H9 (cell line): ENCODE measurements at regions not wholly inside any gene's neighbourhood (a gene's known extent, or its start where the extent isn't known, plus 50 kb on each side); places are given as distances from the start of the nearest gene placed in this dataset.

Experiments
- DNase-seq: peaks from one replicate; pipeline ENCODE4 v3.0.0-alpha.2; 2017
- H2AFZ ChIP-seq: one replicate; pipeline ENCODE4 v1.6.1; 2013; ENCODE audit warnings: mild to moderate bottlenecking, low read length, control low read depth, moderate library complexity
- H2AK5ac ChIP-seq: 2 replicates; pipeline ENCODE4 v1.6.1; 2013; ENCODE audit warnings: low read length, control low read depth, mixed read lengths; ENCODE audit not compliant: insufficient read length
- H2BK120ac ChIP-seq: one replicate; pipeline ENCODE4 v1.6.1; 2013; ENCODE audit warnings: low read depth, mild to moderate bottlenecking, low read length, control low read depth, inconsistent platforms; ENCODE audit not compliant: poor library complexity, severe bottlenecking
- H2BK12ac ChIP-seq: 2 replicates; pipeline ENCODE4 v1.6.1; 2013; ENCODE audit warnings: low read length, control low read depth, mixed read lengths, low read depth; ENCODE audit not compliant: insufficient read length
- H2BK15ac ChIP-seq: 2 replicates; pipeline ENCODE4 v1.6.1; 2013; ENCODE audit warnings: low read depth, low read length, control low read depth
- H2BK20ac ChIP-seq: one replicate; pipeline ENCODE4 v1.6.1; 2013; ENCODE audit warnings: low read depth, mild to moderate bottlenecking, low read length, control low read depth, inconsistent platforms; ENCODE audit not compliant: poor library complexity, severe bottlenecking
- H2BK5ac ChIP-seq: 2 replicates; pipeline ENCODE4 v1.6.1; 2013; ENCODE audit warnings: low read length, control low read depth, mixed read lengths; ENCODE audit not compliant: insufficient read length
- H3K14ac ChIP-seq: 2 replicates; pipeline ENCODE4 v1.6.1; 2013; ENCODE audit warnings: low read length, control low read depth; ENCODE audit not compliant: insufficient read depth
- H3K18ac ChIP-seq: 2 replicates; pipeline ENCODE4 v1.6.1; 2013; ENCODE audit warnings: low read depth, mild to moderate bottlenecking, mixed read lengths, low read length, control low read depth; ENCODE audit not compliant: insufficient read length
- H3K23ac ChIP-seq: 2 replicates; pipeline ENCODE4 v1.6.1; 2013; ENCODE audit warnings: low read length, control low read depth, mixed read lengths, low read depth; ENCODE audit not compliant: insufficient read length
- H3K23me2 ChIP-seq: 2 replicates; pipeline ENCODE4 v1.6.1; 2013; ENCODE audit warnings: low read depth, mild to moderate bottlenecking, mixed read lengths, low read length, control low read depth; ENCODE audit not compliant: insufficient read length, poor library complexity, severe bottlenecking
- H3K27ac ChIP-seq: 2 replicates; pipeline ENCODE4 v1.5.1; 2013; ENCODE audit warnings: low read length, control low read depth, mixed read lengths, low read depth; ENCODE audit not compliant: insufficient read length
- H3K27me3 ChIP-seq: 2 replicates; pipeline ENCODE4 v1.6.1; 2013; ENCODE audit warnings: low read length, control low read depth, inconsistent platforms; ENCODE audit not compliant: insufficient read depth
- H3K4ac ChIP-seq: 2 replicates; pipeline ENCODE4 v1.6.1; 2013; ENCODE audit warnings: low read depth, mild to moderate bottlenecking, control low read depth, inconsistent platforms, low read length, moderate library complexity
- H3K4me1 ChIP-seq: 2 replicates; pipeline ENCODE4 v1.6.1; 2013; ENCODE audit warnings: low read length, control low read depth, inconsistent platforms; ENCODE audit not compliant: insufficient read depth
- H3K4me2 ChIP-seq: 2 replicates; pipeline ENCODE4 v1.6.1; 2013; ENCODE audit warnings: low read length, control low read depth, mixed read lengths; ENCODE audit not compliant: insufficient read length, insufficient read depth
- H3K56ac ChIP-seq: 2 replicates; pipeline ENCODE4 v1.6.1; 2013; ENCODE audit warnings: low read depth, mild to moderate bottlenecking, mixed read lengths, low read length, control low read depth; ENCODE audit not compliant: insufficient read length
- H3K79me1 ChIP-seq: 2 replicates; pipeline ENCODE4 v1.6.1; 2013; ENCODE audit warnings: low read depth, mild to moderate bottlenecking, moderate library complexity, low read length, control low read depth, inconsistent platforms; ENCODE audit not compliant: insufficient read depth, poor library complexity, severe bottlenecking
- H3K79me2 ChIP-seq: 2 replicates; pipeline ENCODE4 v1.6.1; 2013; ENCODE audit warnings: low read length, control low read depth, inconsistent platforms; ENCODE audit not compliant: insufficient read depth
- H3K9ac ChIP-seq: 2 replicates; pipeline ENCODE4 v1.6.1; 2013; ENCODE audit warnings: low read length, control low read depth, mixed read lengths; ENCODE audit not compliant: insufficient read length; ENCODE audit errors: extremely low read depth
- H3K9me3 ChIP-seq: one replicate; pipeline ENCODE4 v1.6.1; 2013; ENCODE audit warnings: low read depth, low read length, inconsistent platforms; ENCODE audit not compliant: control insufficient read depth
- H3T11ph ChIP-seq: one replicate; pipeline ENCODE4 v1.6.1; 2013; ENCODE audit warnings: mild to moderate bottlenecking, low read length, control low read depth, inconsistent platforms
- H4K20me1 ChIP-seq: one replicate; pipeline ENCODE4 v1.6.1; 2013; ENCODE audit not compliant: control insufficient read depth, insufficient read length, insufficient read depth
- H4K5ac ChIP-seq: 2 replicates; pipeline ENCODE4 v1.6.1; 2013; ENCODE audit warnings: low read depth, mild to moderate bottlenecking, mixed read lengths, low read length, control low read depth; ENCODE audit not compliant: insufficient read length
- H4K8ac ChIP-seq: replicated peaks from 2 replicates; pipeline ENCODE4 v1.6.1; 2013; ENCODE audit warnings: low read length, control low read depth, mixed read lengths, low read depth; ENCODE audit not compliant: insufficient read length
- H4K91ac ChIP-seq: 2 replicates; pipeline ENCODE4 v1.6.1; 2013; ENCODE audit warnings: low read depth, mild to moderate bottlenecking, moderate library complexity, mixed read lengths, low read length, control low read depth; ENCODE audit not compliant: insufficient read length
- H3K27ac Mint-ChIP-seq, 3 experiments: 2 replicates in 2 of 3; 3 replicates in 1 of 3; pipeline ENCODE4 v1.8.0; 2020 to 2021; ENCODE audit warnings: mixed read lengths in 3 of 3, mild to moderate bottlenecking in 1 of 3, moderate library complexity in 1 of 3
- H3K27me3 Mint-ChIP-seq: 2 replicates; pipeline ENCODE4 v1.8.0; 2021; ENCODE audit warnings: low read depth, mild to moderate bottlenecking, moderate library complexity, mixed read lengths
- H3K36me3 Mint-ChIP-seq, 3 experiments: 2 replicates in 2 of 3; 3 replicates in 1 of 3; pipeline ENCODE4 v1.8.0; 2020 to 2021; ENCODE audit warnings: low read depth in 3 of 3, mixed read lengths in 3 of 3; ENCODE audit not compliant: insufficient read depth in 1 of 3
- H3K4me1 Mint-ChIP-seq, 2 experiments: 2 replicates each; pipeline ENCODE4 v1.8.0; 2020; ENCODE audit warnings: mixed read lengths in 2 of 2
- H3K4me3 Mint-ChIP-seq, 2 experiments: 2 replicates in 1 of 2; 3 replicates in 1 of 2; pipeline ENCODE4 v1.8.0; 2020 to 2021; ENCODE audit warnings: mild to moderate bottlenecking in 2 of 2, mixed read lengths in 2 of 2, moderate library complexity in 1 of 2
- H3K9me3 Mint-ChIP-seq, 2 experiments: 2 replicates in 1 of 2; 3 replicates in 1 of 2; pipeline ENCODE4 v1.8.0; 2020; ENCODE audit warnings: mild to moderate bottlenecking in 2 of 2, mixed read lengths in 2 of 2, moderate library complexity in 1 of 2
- CTCF ChIP-seq: fragments of 200-600 bp; sonication (generic); conservative IDR thresholded peaks from 3 replicates; pipeline ENCODE4 v1.8.0; 2021; ENCODE audit warnings: antibody characterized with exemption, mild to moderate bottlenecking
- WGBS: extraction: QIAGEN DNeasy Blood & Tissue Kit; methylation state at CpG from one replicate; pipeline ENCODE4 v1.1.7; 2013; ENCODE audit warnings: missing lambda C conversion rate, low lambda C conversion rate, mixed read lengths; ENCODE audit not compliant: insufficient read length; ENCODE audit errors: extremely low coverage; 5-methylcytosine and 5-hydroxymethylcytosine counted together

- no peak for DNase-seq
- H3K79me1 ChIP-seq, result no peaks in the 10 kb centered on the region
- H3K9me3 ChIP-seq, result no peaks in the 10 kb centered on the region
- no peak overlapping the region for H3K27ac Mint-ChIP-seq
- no peak overlapping the region for H3K18ac ChIP-seq
- no peak overlapping the region for H4K5ac ChIP-seq
- H3K27me3 Mint-ChIP-seq, result no peaks in the 10 kb centered on the region; the same call in none of the 2 replicates
- no peak overlapping the region for H2BK120ac ChIP-seq
- no peaks in the 10 kb centered on the region for H3K27me3 ChIP-seq
- no peaks in the 10 kb centered on the region for H4K20me1 ChIP-seq
- no peaks in the 10 kb centered on the region; a peak in 1 of 5 replicates for H3K9me3 Mint-ChIP-seq
- TF ChIP-seq CTCF, result no peak
- no peak overlapping the region for H3K4me2 ChIP-seq
- no peak overlapping the region for H3K23ac ChIP-seq
- no peaks in the 10 kb centered on the region for H3K79me2 ChIP-seq
- H2AK5ac ChIP-seq, result no peak overlapping the region
- no peaks in the 10 kb centered on the region for H3K4me1 ChIP-seq
- no peaks in the 10 kb centered on the region for H3K23me2 ChIP-seq
- no peak overlapping the region for H3K4ac ChIP-seq
- no peak overlapping the region for H3K4me3 Mint-ChIP-seq
- no peak overlapping the region for H3K27ac ChIP-seq
- no peak overlapping the region for H3K14ac ChIP-seq
- no peak overlapping the region for H4K8ac ChIP-seq
- H3K56ac ChIP-seq, result no peak overlapping the region
- no peak overlapping the region for H3T11ph ChIP-seq
- no peak overlapping the region for H3K9ac ChIP-seq
- no peaks in the 10 kb centered on the region for H3K4me1 Mint-ChIP-seq
- H2BK12ac ChIP-seq, result no peak overlapping the region
- WGBS, result no CpG with 5 or more reads among the region's 6 CpGs
- no peaks in the 10 kb centered on the region for H3K36me3 Mint-ChIP-seq
- no peak overlapping the region for H2BK5ac ChIP-seq
- H2BK20ac ChIP-seq, result no peak overlapping the region
- no peak overlapping the region for H2AFZ ChIP-seq
- no peak overlapping the region for H2BK15ac ChIP-seq
- no peak overlapping the region for H4K91ac ChIP-seq
These were observed 263.9 kb downstream of the MAF start for GRCh38 chr16:79336437-79337229.
